Kidney capillary endothelial cell (primary cell): ENCODE measurements at regions not wholly inside any gene's neighbourhood (a gene's known extent, or its start where the extent isn't known, plus 50 kb on each side); places are given as distances from the start of the nearest gene placed in this dataset.
"Not testable (repeated sequence)": the region's sequence is repeated elsewhere in the genome, so short reads cannot be mapped to it uniquely, and the experiment has no call there.

Experiments
- DNase-seq: peaks from one replicate; pipeline ENCODE4 v3.0.0-alpha.2; 2018; ENCODE audit warnings: low spot score

DNA sequence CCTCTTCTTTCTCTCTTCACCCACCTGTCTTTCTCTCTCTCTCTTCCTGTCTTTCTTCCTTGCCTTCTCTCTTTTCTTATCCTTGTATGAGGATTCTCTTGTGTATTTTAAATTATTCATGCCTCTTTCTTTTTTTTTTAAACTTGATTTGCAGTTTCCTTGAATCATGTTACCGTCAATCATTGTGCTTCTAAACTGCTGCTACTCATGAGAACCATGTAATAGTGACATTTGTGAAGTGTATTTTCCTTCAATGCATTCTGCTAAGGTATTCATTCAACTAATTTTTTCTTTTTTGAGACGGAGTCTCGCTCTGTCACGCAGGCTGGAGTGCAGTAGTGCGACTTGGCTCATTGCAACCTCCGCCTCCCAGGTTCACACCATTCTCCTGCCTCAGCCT is 539.1 kb upstream of the BRINP3 start:
- no peak for DNase-seq

DNA sequence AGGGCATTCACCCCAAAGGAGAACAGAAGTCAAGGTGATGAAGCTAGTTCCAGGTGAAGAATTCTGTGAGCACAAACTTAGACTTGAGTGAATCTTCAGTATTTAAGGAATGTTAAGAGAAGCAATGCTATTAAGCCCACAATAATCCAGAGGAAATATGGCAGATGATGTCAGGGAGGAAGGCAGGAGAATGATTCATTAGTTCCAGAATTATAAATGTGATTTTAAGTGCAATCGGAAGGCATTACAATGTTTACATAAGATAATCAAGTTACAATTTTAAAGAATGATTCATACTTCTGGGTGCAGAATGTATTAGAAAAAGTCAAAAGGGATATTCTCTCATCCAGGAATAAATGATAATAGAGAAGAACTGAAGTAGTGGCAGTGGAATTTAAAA is 545.2 kb upstream of the BRINP3 start:
- no peak for DNase-seq

DNA sequence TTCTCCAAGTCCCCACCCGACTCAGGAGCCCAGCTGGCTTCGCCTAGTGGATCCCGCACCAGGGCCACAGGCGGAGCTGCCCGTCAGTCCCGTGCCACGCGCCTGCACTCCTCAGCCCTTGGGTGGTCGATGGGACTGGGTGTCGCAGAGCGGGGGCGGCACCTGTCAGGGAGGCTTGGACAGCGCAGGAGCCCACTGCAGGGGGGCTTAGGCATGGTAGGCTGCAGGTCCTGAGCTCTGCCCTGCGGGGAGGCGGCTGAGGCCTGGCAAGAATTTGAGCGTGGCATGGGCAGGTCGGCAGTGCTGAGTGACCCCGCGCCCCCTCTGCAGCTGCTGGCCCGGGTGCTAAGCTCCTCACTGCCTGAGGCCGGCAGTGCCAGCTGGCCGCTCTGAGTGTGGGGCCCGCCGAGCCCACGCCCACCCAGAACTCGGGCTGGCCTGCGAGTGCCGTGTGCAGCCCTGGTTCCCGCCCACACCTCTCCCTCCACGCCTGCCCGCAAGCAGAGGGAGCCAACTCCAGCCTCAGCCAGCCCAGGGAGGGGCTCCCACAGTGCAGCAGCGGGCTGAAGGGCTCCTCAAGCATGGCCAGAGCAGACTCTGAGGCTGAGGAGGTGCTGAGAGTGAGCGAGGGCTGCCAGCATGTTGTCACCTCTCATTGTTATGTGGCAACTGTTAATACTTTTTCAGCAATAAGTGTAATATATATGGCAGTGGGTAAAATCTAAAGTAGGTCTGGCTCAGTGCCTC is 548.4 kb upstream of the BRINP3 start:
- no peak for DNase-seq

DNA sequence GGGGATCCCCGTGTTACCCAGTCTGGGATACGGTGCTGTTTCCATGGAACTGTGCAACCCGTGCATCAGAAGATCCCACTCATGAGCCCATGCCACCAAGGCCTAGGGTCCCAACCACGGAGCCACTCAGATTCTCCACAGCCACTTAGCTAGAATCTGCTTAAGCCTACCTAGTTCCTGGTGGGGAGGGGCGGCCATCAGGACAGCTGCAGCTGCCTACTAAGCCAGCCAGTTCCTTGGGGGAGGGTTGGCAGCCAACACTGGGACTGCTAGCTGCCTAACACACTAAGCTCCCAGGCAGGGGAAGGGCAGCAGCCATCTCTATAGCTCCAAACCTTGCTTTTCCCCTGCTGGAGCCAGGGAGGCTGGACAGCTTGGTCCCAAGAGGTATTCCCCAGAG is 549.2 kb upstream of the BRINP3 start:
- DNase-seq, result no peak

DNA sequence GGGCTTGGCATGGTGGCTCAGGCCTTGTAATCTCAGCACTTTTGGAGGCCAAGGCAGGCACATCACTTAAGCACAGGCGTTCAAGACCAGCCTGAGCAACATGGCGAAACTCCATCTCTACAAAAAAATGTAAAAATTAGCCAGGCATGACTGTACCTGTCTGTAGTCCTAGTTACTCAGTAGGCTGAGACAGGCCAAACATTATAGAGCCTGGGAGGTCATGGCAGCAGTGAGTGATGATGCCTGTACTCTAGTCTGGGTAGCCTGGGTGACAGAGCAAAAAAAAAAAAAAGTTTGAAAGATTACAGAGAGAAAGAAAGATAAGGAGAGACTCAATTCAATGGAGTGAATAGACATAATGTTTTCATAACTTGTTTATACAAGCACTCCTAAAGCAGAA is 556.5 kb upstream of the BRINP3 start:
- no peak for DNase-seq

DNA sequence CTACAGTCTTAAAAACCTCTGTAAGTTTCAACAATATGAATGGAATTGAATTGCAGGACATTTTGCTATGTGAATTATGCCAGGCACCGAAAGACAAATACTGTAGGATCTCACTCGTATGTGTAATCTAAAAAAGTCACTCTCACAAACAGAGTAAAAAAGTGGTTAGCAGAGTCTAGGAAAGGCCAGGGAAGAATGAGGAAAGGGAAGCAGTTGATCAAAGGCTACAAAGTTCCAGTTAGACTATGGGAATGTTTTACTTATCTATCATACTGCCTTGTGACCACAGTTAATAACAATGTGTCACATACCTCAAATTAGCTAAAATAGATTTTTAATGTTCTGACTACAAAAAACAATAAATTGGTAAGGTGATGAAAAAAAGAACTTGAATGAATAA is 565.4 kb upstream of the BRINP3 start:
- DNase-seq, result no peak

DNA sequence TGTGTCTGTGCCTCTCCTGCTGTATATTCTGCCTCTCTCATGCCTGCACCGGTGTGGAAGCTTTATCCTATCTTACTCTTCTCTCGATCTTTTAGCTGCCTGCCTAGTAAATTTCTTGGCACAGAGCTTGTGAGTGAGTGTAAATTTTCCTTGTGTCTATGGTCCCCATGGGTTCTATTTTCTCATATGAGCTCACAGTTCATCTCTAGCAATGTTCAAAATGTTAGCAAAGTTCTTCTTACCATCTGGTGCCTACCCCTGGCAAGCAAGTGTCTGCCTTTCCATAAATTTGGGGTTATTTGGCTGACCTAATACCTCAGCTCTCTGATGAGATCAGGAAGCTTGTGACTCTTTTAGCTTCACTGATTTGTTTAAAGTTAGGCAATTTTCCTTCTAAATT is 572.1 kb upstream of the BRINP3 start:
- DNase-seq, result no peak

DNA sequence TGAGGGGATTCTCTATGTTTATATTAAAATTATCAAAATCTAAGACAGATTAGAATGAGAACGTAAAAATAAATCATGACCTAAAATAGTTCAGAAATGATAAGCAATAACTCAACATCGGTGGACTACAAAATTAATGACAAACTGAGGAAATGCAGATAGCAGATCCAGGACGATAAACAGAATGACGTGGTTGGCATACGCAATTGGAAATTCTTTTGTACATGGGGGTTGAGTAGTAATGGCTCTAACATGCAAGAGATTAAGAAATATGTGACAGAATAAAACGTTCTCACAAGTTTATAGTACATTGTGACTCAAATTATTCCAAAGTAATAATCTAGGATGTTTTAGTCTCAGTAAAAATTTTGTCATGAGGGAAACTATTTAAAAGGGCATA is 575.2 kb upstream of the BRINP3 start:
- DNase-seq, result no peak

DNA sequence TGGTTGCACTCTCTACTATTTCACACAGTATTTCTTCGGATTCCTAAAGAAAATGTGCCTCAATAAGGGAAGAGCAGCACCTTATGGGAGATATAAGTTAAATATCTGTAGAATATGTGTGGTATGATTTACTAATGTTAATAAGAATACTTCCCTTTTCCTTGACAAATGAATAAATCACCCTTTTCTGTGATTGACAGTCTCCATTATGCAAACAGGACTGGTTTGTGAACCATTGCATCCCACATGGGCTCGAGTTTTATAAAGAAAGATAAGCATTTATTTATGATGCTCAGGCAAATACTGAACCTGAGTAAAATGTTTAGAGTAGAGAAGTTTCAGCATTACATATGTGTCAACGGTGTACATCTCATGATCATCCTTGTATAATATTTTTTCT is 587.7 kb upstream of the BRINP3 start:
- no peak for DNase-seq

DNA sequence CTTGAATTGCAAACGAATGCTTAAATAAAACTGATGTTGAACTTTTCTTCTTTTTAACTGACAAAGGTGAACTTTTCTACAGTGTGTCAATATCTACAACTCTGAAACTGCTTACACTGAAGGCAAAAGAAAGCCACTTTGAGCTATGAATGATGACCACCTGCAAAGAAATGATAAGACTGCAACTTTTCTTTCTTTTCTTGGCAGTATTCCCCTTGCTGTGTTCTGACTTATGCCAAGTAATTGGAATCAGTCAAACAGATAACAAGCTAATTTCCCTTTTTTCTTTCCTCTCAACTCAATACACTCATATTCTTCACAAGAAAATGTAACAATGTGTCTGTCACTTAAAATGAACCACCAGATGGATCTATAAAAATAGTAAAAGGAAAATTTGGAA is 588.1 kb upstream of the BRINP3 start:
- no peak for DNase-seq

DNA sequence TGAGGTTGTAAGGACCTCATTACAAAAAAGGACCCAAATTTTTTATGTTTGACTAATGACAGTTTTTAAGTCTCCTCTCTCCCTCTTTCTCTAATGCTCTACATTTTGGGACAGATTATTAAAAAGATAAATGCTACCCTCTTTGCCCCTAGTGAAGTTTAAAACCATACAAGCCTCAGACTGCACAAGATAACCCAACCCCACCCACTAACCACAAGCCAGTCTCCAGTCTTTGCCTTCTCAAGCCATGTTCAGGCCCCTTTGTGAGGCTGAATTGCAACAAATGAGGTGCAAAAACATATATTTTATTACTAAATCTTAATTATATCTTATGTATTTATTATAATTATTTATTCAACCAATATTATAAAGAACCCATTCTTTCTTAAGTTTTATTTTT is 597.2 kb upstream of the BRINP3 start:
- DNase-seq, result no peak

DNA sequence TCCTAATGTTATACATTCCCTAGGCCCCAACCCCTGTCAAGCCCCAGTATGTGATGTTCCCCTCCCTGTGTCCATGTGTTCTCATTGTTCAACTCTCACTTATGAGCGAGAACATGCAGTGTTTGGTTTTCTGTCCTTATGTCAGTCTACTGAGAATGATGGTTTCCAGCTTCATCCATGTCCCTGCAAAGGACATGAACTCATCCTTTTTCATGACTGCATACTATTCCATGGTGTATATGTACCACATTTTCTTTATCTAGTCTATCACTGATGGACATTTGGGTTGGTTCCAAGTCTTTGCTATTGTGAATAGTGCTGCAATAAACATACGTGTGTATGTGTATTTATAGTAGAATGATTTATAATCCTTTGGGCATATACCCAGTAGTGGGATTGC is 605.4 kb upstream of the BRINP3 start:
- DNase-seq, result not testable (repeated sequence)

DNA sequence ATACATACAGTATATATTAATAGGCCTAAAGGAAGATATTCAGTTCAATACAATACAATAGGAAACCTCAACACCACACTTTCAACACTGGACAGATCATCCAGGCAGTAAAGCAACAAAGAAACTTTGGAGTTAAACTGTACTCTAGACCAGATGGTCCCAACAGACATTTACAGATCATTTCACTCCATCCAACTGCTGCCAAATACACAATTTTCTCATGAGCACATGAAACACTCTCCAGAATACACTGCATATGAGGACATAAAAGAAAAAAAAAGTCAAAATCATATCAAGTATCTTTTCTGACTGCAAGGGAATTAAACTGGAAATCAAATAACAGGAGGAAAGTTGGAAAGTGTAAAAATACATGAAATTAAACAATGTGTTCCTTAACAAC is 607.5 kb upstream of the BRINP3 start:
- DNase-seq, result no peak

DNA sequence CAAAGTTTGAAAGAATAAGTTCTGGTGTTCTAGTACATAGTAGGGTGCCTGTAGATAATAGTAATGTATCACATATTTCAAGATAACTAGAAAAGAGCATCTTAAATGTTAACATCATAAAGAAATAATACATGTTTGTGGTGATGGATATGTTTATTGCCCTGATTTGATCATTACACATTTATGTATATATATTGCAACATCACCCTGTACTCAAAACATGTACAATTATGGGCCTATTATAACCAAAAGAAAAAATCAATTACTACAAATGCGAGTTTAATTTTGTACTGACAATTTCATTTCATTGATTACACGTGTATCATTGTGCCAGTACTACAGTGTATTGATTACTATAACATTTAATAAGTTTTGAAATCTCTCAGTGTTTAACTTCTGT is 609.2 kb upstream of the BRINP3 start:
- DNase-seq, result no peak

DNA sequence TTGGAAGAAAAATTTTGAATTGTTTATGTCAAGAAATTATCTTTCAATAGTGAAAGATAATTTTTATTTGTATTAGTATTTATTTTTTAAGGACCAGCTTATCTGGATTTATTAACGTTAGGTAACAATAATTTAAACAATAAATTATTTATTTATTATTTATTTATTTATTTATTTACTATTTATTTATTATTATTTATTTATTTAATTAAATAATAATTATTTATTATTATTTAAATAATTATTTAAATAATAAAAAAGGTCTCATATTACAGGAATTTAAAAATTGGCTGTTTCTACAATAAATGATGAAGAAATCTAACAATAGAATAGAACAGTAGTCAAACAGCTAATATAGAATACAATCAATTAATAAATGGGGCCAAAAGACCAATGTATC is 618.7 kb upstream of the BRINP3 start:
- DNase-seq, result no peak

DNA sequence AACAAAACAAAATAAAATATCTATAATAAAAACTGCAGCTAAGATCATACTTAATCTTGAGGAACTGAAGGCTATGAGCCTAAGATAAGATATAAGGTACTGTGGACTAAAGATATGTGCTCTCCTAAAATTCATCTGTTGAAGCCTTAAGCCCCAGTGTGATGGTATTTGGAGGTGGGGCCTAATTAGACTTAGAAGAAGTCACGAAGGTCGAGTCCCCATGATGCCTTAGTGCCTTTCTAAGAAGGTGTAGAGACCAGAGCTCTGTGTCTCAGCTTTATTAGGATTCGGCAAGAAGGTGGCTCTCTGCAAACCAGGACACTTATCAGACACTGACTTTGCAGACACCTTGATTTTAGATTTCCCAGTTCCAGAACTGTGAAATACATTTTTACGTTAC is 622.0 kb upstream of the BRINP3 start:
- DNase-seq, result no peak

DNA sequence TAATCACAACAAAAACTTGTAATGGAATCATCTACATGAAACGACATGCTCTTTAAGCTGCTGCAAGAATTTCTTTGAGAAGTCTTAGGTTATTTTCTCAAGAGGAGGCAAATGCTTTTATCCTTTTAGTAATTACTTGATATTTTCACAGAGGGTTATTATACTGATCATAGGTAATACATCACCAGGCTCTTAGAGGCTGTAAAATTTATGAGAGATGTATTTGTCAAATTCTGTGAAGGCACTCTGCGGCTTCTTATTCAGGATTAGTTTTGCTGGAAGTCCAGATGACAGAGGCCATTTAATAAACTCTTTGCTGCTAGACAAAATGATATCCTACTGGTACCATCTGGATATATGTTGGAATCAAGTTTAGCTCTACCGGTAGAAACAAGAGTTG is 624.3 kb upstream of the BRINP3 start:
- DNase-seq, result no peak

DNA sequence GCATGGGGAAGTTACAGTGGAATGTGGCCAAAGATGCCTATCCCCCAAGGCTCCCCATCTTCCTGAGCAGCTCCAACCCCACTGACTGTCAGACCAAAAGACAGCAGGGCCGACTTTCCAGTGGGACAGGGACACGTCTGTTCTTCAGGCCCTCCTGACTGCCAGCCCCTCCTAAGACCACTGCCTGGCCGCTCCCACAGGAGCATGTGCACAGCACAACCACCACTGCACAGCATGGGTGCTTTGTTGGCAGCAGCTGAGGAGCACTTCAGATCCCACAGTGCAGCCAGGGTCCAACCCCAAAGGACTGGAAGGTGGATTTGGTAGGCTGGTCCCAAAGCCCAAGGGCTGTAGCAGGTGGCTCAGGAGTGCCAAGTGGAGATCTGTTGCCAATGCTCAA is 648.3 kb upstream of the BRINP3 start:
- no peak for DNase-seq

DNA sequence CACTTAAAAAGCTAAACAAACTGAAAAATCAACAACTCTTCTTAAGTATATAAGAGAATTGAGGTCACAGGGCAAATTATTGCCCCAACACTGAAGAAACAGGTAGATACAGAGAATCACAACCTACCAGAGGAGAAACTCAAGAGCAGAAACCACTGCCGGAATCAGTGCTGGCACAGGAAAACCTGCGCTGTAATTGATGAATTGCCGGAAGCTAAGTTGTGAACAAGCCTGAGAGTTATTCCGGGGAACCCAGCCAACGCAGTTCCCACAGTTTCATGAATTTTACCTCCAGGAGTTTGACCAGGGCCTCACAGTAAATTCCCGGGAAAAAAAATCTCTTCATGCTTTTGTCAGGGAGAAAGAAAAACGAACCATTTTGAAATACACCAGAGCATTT is 657.1 kb upstream of the BRINP3 start:
- DNase-seq, result peak; percentile 10

DNA sequence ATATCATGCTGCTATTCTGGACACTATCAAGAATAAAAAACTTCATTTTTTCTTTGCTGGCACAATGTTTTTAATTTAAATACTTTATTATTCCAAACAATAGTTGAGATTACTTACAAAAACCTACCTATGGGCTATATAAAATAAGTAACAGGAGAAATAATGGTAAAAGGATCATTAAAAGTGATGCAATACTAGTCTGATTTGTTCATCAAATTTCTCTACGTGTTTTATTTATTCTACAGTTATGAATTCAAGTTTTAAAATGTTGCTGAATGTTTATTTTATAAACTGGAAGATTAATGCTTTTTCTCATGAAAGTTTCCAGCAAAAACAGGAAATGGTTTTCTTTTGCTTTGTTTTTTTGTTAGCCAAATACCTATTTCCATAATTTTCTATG is 662.4 kb upstream of the BRINP3 start:
- DNase-seq, result no peak

DNA sequence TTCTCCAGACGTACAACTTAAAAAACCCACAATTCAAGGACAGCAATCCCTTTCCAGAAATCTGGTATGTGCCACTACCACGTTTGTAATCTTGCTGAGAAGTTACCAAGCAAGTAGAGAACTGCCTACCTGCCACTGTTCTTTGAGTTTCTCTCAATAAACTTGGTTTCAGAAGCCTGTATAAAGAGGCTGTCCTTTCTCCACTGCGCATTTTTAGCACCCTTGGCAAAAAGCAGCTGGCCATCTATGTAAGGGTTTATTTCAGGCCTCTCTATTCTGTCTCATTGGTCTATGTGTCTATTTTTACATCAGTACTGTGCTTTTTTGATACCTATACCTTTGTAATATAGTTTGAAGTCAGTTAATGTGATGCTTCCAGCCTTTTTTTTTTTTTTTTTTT is 665.1 kb upstream of the BRINP3 start:
- DNase-seq, result no peak

DNA sequence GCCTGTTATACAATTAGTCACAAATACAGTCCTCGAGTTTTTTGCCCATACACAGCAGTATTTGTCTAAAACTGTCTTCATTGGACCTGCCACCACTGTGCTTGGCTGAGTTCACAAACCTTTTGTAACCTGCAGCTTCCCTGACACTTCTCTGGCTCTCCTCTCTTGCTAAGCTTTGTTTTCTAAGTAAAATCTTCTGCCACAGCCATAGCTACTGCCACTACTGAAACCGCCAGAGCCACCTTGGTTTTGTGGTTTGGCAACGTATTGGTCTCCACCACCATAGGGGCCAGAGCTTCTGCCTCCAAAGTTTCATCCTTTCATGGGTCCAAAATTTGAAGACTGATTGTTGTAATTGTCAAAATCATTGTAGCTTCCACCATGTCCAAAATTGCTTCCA is 668.2 kb upstream of the BRINP3 start:
- DNase-seq, result no peak

DNA sequence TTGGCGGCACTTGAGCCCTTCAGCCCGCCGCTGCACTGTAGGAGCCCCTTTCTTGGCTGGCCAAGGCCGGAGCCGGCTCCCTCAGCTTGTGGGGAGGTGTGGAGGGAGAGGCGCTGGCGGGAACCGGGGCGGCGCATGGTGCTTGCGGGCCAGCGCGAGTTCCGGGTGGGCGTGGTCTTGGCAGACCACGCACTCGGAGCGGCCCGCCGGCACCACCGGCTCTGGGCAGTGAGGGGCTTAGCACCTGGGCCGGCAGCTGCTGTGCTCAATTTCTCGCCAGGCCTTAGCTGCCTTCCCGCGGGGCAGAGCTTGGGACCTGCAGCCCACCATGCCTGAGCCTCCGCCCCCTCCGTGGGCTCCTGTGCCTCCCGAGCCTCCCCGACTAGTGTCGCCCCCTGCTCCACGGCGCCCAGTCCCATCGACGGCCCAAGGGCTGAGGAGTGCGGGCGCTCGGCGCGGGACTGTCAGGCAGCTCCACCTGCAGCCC is 673.7 kb upstream of the BRINP3 start:
- no peak for DNase-seq

DNA sequence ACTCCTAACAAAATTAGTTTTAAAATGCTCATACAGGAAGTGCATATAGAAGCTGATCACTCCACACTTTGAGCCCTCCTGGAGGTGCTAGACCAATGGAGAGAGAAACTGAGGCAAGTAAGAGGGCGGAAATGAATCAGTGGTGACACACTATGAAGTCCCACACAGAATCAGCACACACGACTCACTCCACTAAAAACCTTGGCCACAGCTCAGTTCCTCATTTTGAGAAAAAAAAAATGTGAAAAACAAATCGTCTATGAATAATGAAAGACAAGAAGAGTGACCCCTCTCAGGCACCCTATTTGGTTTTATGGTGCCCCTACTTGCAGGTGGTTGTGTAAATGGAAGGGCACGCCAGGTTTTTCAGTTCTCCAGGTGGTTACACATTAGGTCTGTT is 675.1 kb upstream of the BRINP3 start:
- no peak for DNase-seq

DNA sequence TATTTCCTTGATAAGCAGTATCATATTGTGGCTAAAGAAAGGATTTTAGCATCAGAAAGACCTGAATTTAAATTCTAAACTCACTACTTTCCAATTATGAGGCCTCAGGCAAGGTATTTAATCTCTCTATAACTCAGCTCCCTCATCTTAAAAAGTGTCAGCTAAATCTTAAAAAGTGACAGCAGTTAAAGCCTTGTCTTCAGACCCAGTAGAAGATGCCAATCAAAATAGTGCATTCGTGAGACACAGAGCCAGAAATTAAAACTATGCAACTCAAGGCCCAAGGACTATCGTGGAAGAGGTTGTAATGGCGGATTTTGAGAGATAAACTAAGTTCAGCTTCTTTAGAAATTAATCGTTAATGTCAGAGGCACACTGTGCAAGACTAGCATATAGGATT is 677.5 kb upstream of the BRINP3 start:
- no peak for DNase-seq
